HCT116 (cell line): ENCODE measurements at regions not wholly inside any gene's neighbourhood (a gene's known extent, or its start where the extent isn't known, plus 50 kb on each side); places are given as distances from the start of the nearest gene placed in this dataset.

Experiments
- ATAC-seq: fragments of 200-7000 bp; cut with Tn5 transposase; 2 replicates; pipeline ENCODE4 v1.9.1; 2020; ENCODE audit warnings: mild to moderate bottlenecking, moderate library complexity
- BruUV-seq: library from RNA; stranded (reverse); fragments of 400-500 nt; replicated peaks from 2 replicates; lab custom pipeline; 2021; lab: Mats Ljungman, UMichigan
- CTCF ChIA-PET: fragments of 300-600 bp; sonication (Branson Sonifier 250); formaldehyde crosslinking; loops from one replicate; lab custom pipeline; 2021; ENCODE audit warnings: antibody characterized with exemption; lab: Charles Lee
- POLR2A ChIA-PET: fragments of 300-600, 350-600 bp; sonication (Branson Sonifier 250); formaldehyde crosslinking; loops from one replicate; lab custom pipeline; 2021; ENCODE audit warnings: antibody characterized with exemption; lab: Charles Lee
- RAD21 ChIA-PET, 2 experiments: fragments of 300-600 bp; sonication (Branson Sonifier 250); formaldehyde crosslinking; loops; one replicate each; lab custom pipeline; 2023; ENCODE audit warnings: low total read pairs in 2 of 2; ENCODE audit not compliant: uncharacterized antibody in 2 of 2, unreplicated experiment in 2 of 2, low non-redundant PET in 1 of 2; lab: Charles Lee
- DNase-seq: peaks from one replicate; pipeline ENCODE4 v3.0.0-alpha.2; 2010; ENCODE audit warnings: low read depth, low spot score
- H2AFZ ChIP-seq: fragments of 200-600 bp; shearing (Covaris generic), sonication (generic); 2 replicates; pipeline ENCODE4 v1.6.1; 2017; ENCODE audit warnings: low read depth, mixed run types, mixed read lengths, antibody characterized with exemption, low read length; ENCODE audit not compliant: poor library complexity, severe bottlenecking
- H3K27ac ChIP-seq: 2 replicates; pipeline ENCODE4 v1.5.1; 2012; ENCODE audit warnings: low read depth, low read length
- H3K27me3 ChIP-seq: fragments of 200-600 bp; sonication (generic); 2 replicates; pipeline ENCODE4 v1.6.1; 2016; ENCODE audit warnings: mixed run types, low read length, mixed read lengths; ENCODE audit not compliant: insufficient read depth
- H3K36me3 ChIP-seq, 2 experiments: fragments of 200-500 bp in 1 of 2; fragments of 200-600 bp in 1 of 2; sonication (Bioruptor generic) in 1 of 2; sonication (generic) in 1 of 2; 2 replicates each; pipeline versions ENCODE4 v1.5.1 to v1.6.1; 2014 to 2016; ENCODE audit warnings: low read length in 2 of 2, inconsistent platforms in 1 of 2, mixed read lengths in 1 of 2, mixed run types in 1 of 2; ENCODE audit not compliant: insufficient read depth in 2 of 2, control insufficient read depth in 1 of 2
- H3K4me1 ChIP-seq, 2 experiments: fragments of 200-600 bp in 1 of 2; sonication (generic) in 1 of 2; 2 replicates each; pipeline versions ENCODE4 v1.5.1 to v1.6.1; 2012 to 2017; ENCODE audit warnings: low read length in 2 of 2, inconsistent platforms in 1 of 2, mild to moderate bottlenecking in 1 of 2, mixed read lengths in 1 of 2, mixed run types in 1 of 2, moderate library complexity in 1 of 2; ENCODE audit not compliant: insufficient read depth in 2 of 2, control insufficient read depth in 1 of 2
- H3K4me2 ChIP-seq: fragments of 200-600 bp; sonication (generic); 2 replicates; pipeline ENCODE4 v1.6.1; 2017; ENCODE audit warnings: mixed run types, low read length, mixed read lengths
- H3K4me3 ChIP-seq, 2 experiments: fragments of 200-600 bp in 1 of 2; sonication (generic) in 1 of 2; replicated peaks in 1 of 2; 2 replicates each; pipeline ENCODE4 v1.5.1; 2011 to 2016; ENCODE audit warnings: low read length in 2 of 2, control low read depth in 1 of 2, low read depth in 1 of 2, mild to moderate bottlenecking in 1 of 2, mixed read lengths in 1 of 2, mixed run types in 1 of 2
- H3K79me2 ChIP-seq: fragments of 200-600 bp; sonication (generic); 2 replicates; pipeline ENCODE4 v1.6.1; 2017; ENCODE audit warnings: mild to moderate bottlenecking, mixed run types, low read length, moderate library complexity, mixed read lengths; ENCODE audit not compliant: insufficient read depth
- H3K9ac ChIP-seq: fragments of 200-600 bp; sonication (generic); 2 replicates; pipeline ENCODE4 v1.6.1; 2016; ENCODE audit warnings: low read length, mixed read lengths
- H3K9me2 ChIP-seq: fragments of 200-600 bp; sonication (generic), shearing (Covaris generic); 2 replicates; pipeline ENCODE4 v1.6.1; 2017; ENCODE audit warnings: mixed run types, mild to moderate bottlenecking, moderate library complexity; ENCODE audit not compliant: insufficient read depth
- H3K9me3 ChIP-seq, 2 experiments: fragments of 200-500 bp in 1 of 2; fragments of 200-600 bp in 1 of 2; sonication (Bioruptor generic) in 1 of 2; sonication (generic) in 1 of 2; 2 replicates each; pipeline ENCODE4 v1.6.1; 2014 to 2017; ENCODE audit warnings: low read length in 2 of 2, mixed read lengths in 2 of 2, inconsistent platforms in 1 of 2, low read depth in 1 of 2, mild to moderate bottlenecking in 1 of 2, mixed run types in 1 of 2, moderate library complexity in 1 of 2; ENCODE audit not compliant: control insufficient read depth in 1 of 2, insufficient read depth in 1 of 2
- H4K20me1 ChIP-seq: fragments of 200-600 bp; sonication (generic), shearing (Covaris generic); 2 replicates; pipeline ENCODE4 v1.6.1; 2017; ENCODE audit warnings: mixed run types, mild to moderate bottlenecking, moderate library complexity; ENCODE audit not compliant: insufficient read depth
- CBX3 ChIP-seq: IDR thresholded peaks from 2 replicates; pipeline ENCODE4 v1.6.1; 2012; ENCODE audit warnings: low read depth
- CEBPB ChIP-seq: IDR thresholded peaks from 2 replicates; pipeline ENCODE4 v1.6.1; 2012; ENCODE audit warnings: low read depth
- CTCF ChIP-seq, 3 experiments: fragments of 200-600 bp in 1 of 3; sonication (generic) in 1 of 3; IDR thresholded peaks in 2 of 3; conservative IDR thresholded peaks in 1 of 3; 2 replicates each; pipeline ENCODE4 v1.5.1; 2012 to 2017; ENCODE audit warnings: low read depth in 2 of 3, low read length in 2 of 3, antibody characterized with exemption in 1 of 3, borderline replicate concordance in 1 of 3, control low read depth in 1 of 3, mild to moderate bottlenecking in 1 of 3, mixed read lengths in 1 of 3, mixed run types in 1 of 3, moderate library complexity in 1 of 3; ENCODE audit not compliant: insufficient read depth in 1 of 3
- EZH2phosphoT487 ChIP-seq: fragments of 200-600 bp; IDR thresholded peaks from 2 replicates; pipeline ENCODE4 v1.6.1; 2018; ENCODE audit warnings: antibody characterized with exemption, borderline replicate concordance
- JUND ChIP-seq: IDR thresholded peaks from 2 replicates; pipeline ENCODE4 v1.6.1; 2012
- MAX ChIP-seq: IDR thresholded peaks from 2 replicates; pipeline ENCODE4 v1.6.1; 2012
- POLR2AphosphoS5 ChIP-seq: IDR thresholded peaks from 2 replicates; pipeline ENCODE4 v1.6.1; 2011; ENCODE audit warnings: mild to moderate bottlenecking, low read depth, low read length, moderate library complexity
- REST ChIP-seq: IDR thresholded peaks from 2 replicates; pipeline ENCODE4 v1.6.1; 2012; ENCODE audit warnings: low read depth
- YY1 ChIP-seq: IDR thresholded peaks from 2 replicates; pipeline ENCODE4 v1.6.1; 2011; ENCODE audit warnings: low read length, low read depth, moderate library complexity, mild to moderate bottlenecking; ENCODE audit not compliant: insufficient replicate concordance; ENCODE audit errors: extremely low read depth
- ZNF274 ChIP-seq: fragments of 200-500 bp; sonication (Bioruptor generic); IDR thresholded peaks from 2 replicates; pipeline ENCODE4 v1.6.1; 2014; ENCODE audit warnings: mild to moderate bottlenecking, low read depth, low read length, inconsistent platforms
- intact Hi-C: fragments of 100-400 bp; cut with micrococcal nuclease; formaldehyde crosslinking; loops from 2 replicates; pipeline ENCODE4 v1.10.0; 2022

GRCh38 chr5:167245868-167246267 is 1045.6 kb upstream of the WWC1 start:
- H3K36me3 ChIP-seq = no peaks in the 10 kb centered on the region
- H3K27ac ChIP-seq = no peak overlapping the region
- intact Hi-C loops = no loop called here
- no peak for TF ChIP-seq ZNF274
- TF ChIP-seq CEBPB = no peak
- no peak for TF ChIP-seq YY1
- no peak for TF ChIP-seq CTCF (IDR thresholded peaks at IDR 0.05 in 2 of 3, conservative IDR thresholded peaks at IDR 0.05 in 1 of 3; ENCODE audit: borderline replicate concordance in 1 of 3, insufficient read depth in 1 of 3, low read depth in 2 of 3, low read length in 2 of 3)
- no peak for TF ChIP-seq REST
- no peak for TF ChIP-seq CBX3
- no peak for TF ChIP-seq JUND
- no peak for TF ChIP-seq EZH2phosphoT487
- TF ChIP-seq MAX = no peak
- TF ChIP-seq POLR2AphosphoS5 = no peak
- no TSS peak for BruUV-seq
- no peak overlapping the region for H2AFZ ChIP-seq
- no peak overlapping the region for H3K4me3 ChIP-seq
- ChIA-PET CTCF (no interaction called here), POLR2A (no interaction called here), RAD21 (no interaction called here)
- no peaks in the 10 kb centered on the region for H3K9me2 ChIP-seq
- H3K27me3 ChIP-seq = no peaks in the 10 kb centered on the region
- ATAC-seq (no peak), DNase-seq (no peak)
- H4K20me1 ChIP-seq = no peaks in the 10 kb centered on the region
- peaks cover 0 to 14% of the 10 kb centered on the region in 2 experiments; a peak in 2 of 4 replicates for H3K9me3 ChIP-seq
- H3K79me2 ChIP-seq = no peaks in the 10 kb centered on the region
- H3K4me2 ChIP-seq = no peak overlapping the region
- H3K9ac ChIP-seq = no peak overlapping the region
- no peaks in the 10 kb centered on the region for H3K4me1 ChIP-seq
